HEK293 (cell line): ENCODE measurements at regions not wholly inside any gene's neighbourhood (a gene's known extent, or its start where the extent isn't known, plus 50 kb on each side); places are given as distances from the start of the nearest gene placed in this dataset.

ENCODE experiments used
- CTCF ChIA-PET: fragments of 350-600 bp; formaldehyde crosslinking; extraction: SDS; loops from one replicate; lab custom pipeline; 2021; ENCODE audit warnings: antibody characterized with exemption; lab: Yijun Ruan, JAX
- POLR2A ChIA-PET: fragments of 300-600 bp; formaldehyde crosslinking; extraction: SDS; loops from one replicate; lab custom pipeline; 2020; ENCODE audit warnings: antibody characterized with exemption, inconsistent platforms; lab: Yijun Ruan, JAX
- H3K27ac ChIP-seq: fragments of 200-500 bp; sonication (Bioruptor generic); 2 replicates; pipeline ENCODE4 v1.5.1; 2014; ENCODE audit warnings: low read depth, low read length, control low read depth, inconsistent platforms; ENCODE audit errors: extremely low read depth
- H3K36me3 ChIP-seq, 2 experiments: fragments of 200-500 bp in 1 of 2; sonication (Bioruptor generic) in 1 of 2; 1 replicate in 1 of 2; 2 replicates in 1 of 2; pipeline ENCODE4 v1.5.1; 2014 to 2017; ENCODE audit warnings: inconsistent platforms in 2 of 2, low read length in 2 of 2; ENCODE audit not compliant: control insufficient read depth in 2 of 2, insufficient read depth in 1 of 2
- H3K4me1 ChIP-seq: fragments of 200-500 bp; sonication (Bioruptor generic); 2 replicates; pipeline ENCODE4 v1.5.1; 2014; ENCODE audit warnings: mild to moderate bottlenecking, low read length, inconsistent platforms; ENCODE audit not compliant: control insufficient read depth, insufficient read depth
- H3K4me3 ChIP-seq: 2 replicates; pipeline ENCODE4 v1.5.1; 2011; ENCODE audit warnings: low read depth, mild to moderate bottlenecking, control low read depth, low read length, moderate library complexity
- H3K9me3 ChIP-seq: fragments of 200-500 bp; sonication (Bioruptor generic); 2 replicates; pipeline ENCODE4 v1.5.1; 2014; ENCODE audit warnings: low read depth, low read length, inconsistent platforms; ENCODE audit not compliant: control insufficient read depth, insufficient read depth
- BCL11B ChIP-seq: fragments of 450-650 bp; formaldehyde crosslinking; IDR thresholded peaks from 2 replicates; pipeline ENCODE4 v1.5.1; 2016; ENCODE audit warnings: low read depth, missing biosample characterization, missing genetic modification characterization
- EGR2 ChIP-seq: fragments of 450-650 bp; formaldehyde crosslinking; IDR thresholded peaks from 2 replicates; pipeline ENCODE4 v1.5.1; 2016; ENCODE audit warnings: low read depth, missing biosample characterization, missing genetic modification characterization
- HOXD13 ChIP-seq: sonication (generic); formaldehyde crosslinking; IDR thresholded peaks from 2 replicates; pipeline ENCODE4 v1.8.0; 2022; ENCODE audit warnings: missing genetic modification reagents, borderline replicate concordance
- INSM2 ChIP-seq: fragments of 450-650 bp; formaldehyde crosslinking; IDR thresholded peaks from 2 replicates; pipeline ENCODE4 v1.5.1; 2016; ENCODE audit warnings: missing biosample characterization, missing genetic modification characterization
- PBX3 ChIP-seq: sonication (generic); formaldehyde crosslinking; IDR thresholded peaks from 2 replicates; pipeline ENCODE4 v1.8.1; 2022; ENCODE audit warnings: mild to moderate bottlenecking, moderate library complexity, missing genetic modification reagents
- PRDM2 ChIP-seq: fragments of 450-650 bp; formaldehyde crosslinking; IDR thresholded peaks from 2 replicates; pipeline ENCODE4 v1.5.1; 2016; ENCODE audit warnings: missing biosample characterization, missing genetic modification characterization, borderline replicate concordance
- PRDM4 ChIP-seq: fragments of 450-650 bp; formaldehyde crosslinking; IDR thresholded peaks from 2 replicates; pipeline ENCODE4 v1.5.1; 2017; ENCODE audit warnings: missing biosample characterization, missing genetic modification characterization
- SETDB1 ChIP-seq: IDR thresholded peaks from one replicate; pipeline ENCODE4 v1.6.1; 2017; ENCODE audit warnings: mild to moderate bottlenecking, low read length, moderate library complexity, mixed read lengths; ENCODE audit not compliant: insufficient read length
- TSHZ1 ChIP-seq: fragments of 450-650 bp; formaldehyde crosslinking; IDR thresholded peaks from 2 replicates; pipeline ENCODE4 v1.5.1; 2016; ENCODE audit warnings: missing biosample characterization, missing genetic modification characterization, borderline replicate concordance
- WT1 ChIP-seq: fragments of 450-650 bp; formaldehyde crosslinking; IDR thresholded peaks from 2 replicates; pipeline ENCODE4 v1.5.1; 2016; ENCODE audit warnings: missing biosample characterization, missing genetic modification characterization
- ZNF133 ChIP-seq: fragments of 450-650 bp; formaldehyde crosslinking; IDR thresholded peaks from 2 replicates; pipeline ENCODE4 v1.5.1; 2016; ENCODE audit warnings: missing biosample characterization, missing genetic modification characterization
- ZNF23 ChIP-seq: fragments of 450-650 bp; formaldehyde crosslinking; IDR thresholded peaks from 2 replicates; pipeline ENCODE4 v1.5.1; 2016; ENCODE audit warnings: missing biosample characterization, missing genetic modification characterization, borderline replicate concordance
- ZNF302 ChIP-seq: fragments of 450-650 bp; formaldehyde crosslinking; IDR thresholded peaks from 2 replicates; pipeline ENCODE4 v1.5.1; 2016; ENCODE audit warnings: missing biosample characterization, missing genetic modification characterization, low read depth
- ZNF366 ChIP-seq: fragments of 450-650 bp; formaldehyde crosslinking; conservative IDR thresholded peaks from 2 replicates; pipeline ENCODE4 v1.5.1; 2016; ENCODE audit warnings: missing biosample characterization, missing genetic modification characterization
- ZNF449 ChIP-seq: fragments of 450-650 bp; formaldehyde crosslinking; IDR thresholded peaks from 2 replicates; pipeline ENCODE4 v1.5.1; 2017; ENCODE audit warnings: missing biosample characterization, mild to moderate bottlenecking, missing genetic modification characterization, moderate library complexity
- ZNF501 ChIP-seq: fragments of 450-650 bp; formaldehyde crosslinking; IDR thresholded peaks from 2 replicates; pipeline ENCODE4 v1.5.1; 2016; ENCODE audit warnings: missing biosample characterization, missing genetic modification characterization
- ZNF830 ChIP-seq: fragments of 450-650 bp; IDR thresholded peaks from 2 replicates; pipeline ENCODE4 v1.5.0; 2018; ENCODE audit warnings: missing biosample characterization, missing genetic modification characterization, low read depth, mild to moderate bottlenecking, moderate library complexity

GRCh38 chr13:72151241-72151640 lies 284.2 kb upstream of the DACH1 start (continued):
- no peak for TF ChIP-seq BCL11B (tag by site-specific recombination)
- no peak for TF ChIP-seq ZNF302 (tag by site-specific recombination)
- no peak for TF ChIP-seq PBX3 (CRISPR knock-in tag)
- TF ChIP-seq HOXD13 (CRISPR knock-in tag), result no peak
- TF ChIP-seq PRDM2 (tag by site-specific recombination), result no peak
- no peak for TF ChIP-seq INSM2 (tag by site-specific recombination)
- no peak for TF ChIP-seq WT1 (tag by site-specific recombination)
- no peak for TF ChIP-seq ZNF501

- Histone ChIP-seq H3K36me3 (no peaks in the 10 kb centered on the region), H3K4me3 (no peak overlapping the region), H3K4me1 (no peaks in the 10 kb centered on the region), H3K9me3 (no peaks in the 10 kb centered on the region), H3K27ac (no peak overlapping the region)
- POLR2A ChIA-PET, result no interaction called here
- CTCF ChIA-PET, result no interaction called here
- TF ChIP-seq EGR2 (no peak), ZNF830 (tag by site-specific recombination) (no peak), SETDB1 (no peak)
Measured at GRCh38 chr13:72150502-72150901, 283.5 kb upstream of the DACH1 start.

- ChIA-PET POLR2A (no interaction called here), CTCF (no interaction called here)
- no peak overlapping the region for H3K27ac ChIP-seq
- TF ChIP-seq ZNF449 (tag by site-specific recombination) (no peak), ZNF366 (tag by site-specific recombination) (no peak), TSHZ1 (no peak), ZNF133 (tag by site-specific recombination) (no peak), ZNF23 (no peak), PRDM4 (tag by site-specific recombination) (no peak)
- no peaks in the 10 kb centered on the region for H3K9me3 ChIP-seq
- no peaks in the 10 kb centered on the region for H3K36me3 ChIP-seq
- no peak overlapping the region for H3K4me3 ChIP-seq
- no peaks in the 10 kb centered on the region for H3K4me1 ChIP-seq
Measured at GRCh38 chr13:72149701-72150100, 282.7 kb upstream of the DACH1 start.
